ENCODE measurements at regions not wholly inside any gene's neighbourhood (a gene's known extent, or its start where the extent isn't known, plus 50 kb on each side); places are given as distances from the start of the nearest gene placed in this dataset.

DNA sequence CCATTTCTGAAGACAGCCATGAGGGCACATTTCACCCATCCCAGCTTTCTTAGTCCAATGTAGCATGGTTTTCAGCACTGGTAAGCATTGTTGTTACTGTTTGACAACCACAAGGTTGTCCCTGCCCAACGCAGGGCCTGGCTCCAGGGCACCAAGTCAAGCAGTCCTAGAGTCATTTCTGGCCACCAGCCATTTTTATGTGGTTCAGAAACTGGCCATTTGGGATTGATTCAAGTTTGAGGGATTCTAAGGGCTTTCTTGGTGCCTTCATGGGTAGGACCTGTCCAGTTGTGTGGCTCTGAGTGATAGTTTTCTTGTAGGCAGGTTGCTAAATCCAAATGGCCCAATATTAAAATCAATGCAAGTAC, 535.4 kb upstream of the USP24 start:
- WGBS, 2 donors: 80 to 94% methylated on average over 1 of the region's 1 CpG
- Histone ChIP-seq H3K4me3 (no peak overlapping the region), H3K36me3 (ENCODE audit: low read depth, missing control alignments) (no peaks in the 10 kb centered on the region), H3K4me1 (no peaks in the 10 kb centered on the region), H3K27ac (no peak overlapping the region), H3K9me3 (no peaks in the 10 kb centered on the region), H3K27me3 (no peaks in the 10 kb centered on the region)
- TF ChIP-seq POLR2A (IDR thresholded peaks at IDR 0.05): no peak
- TF ChIP-seq, protein P1, sequence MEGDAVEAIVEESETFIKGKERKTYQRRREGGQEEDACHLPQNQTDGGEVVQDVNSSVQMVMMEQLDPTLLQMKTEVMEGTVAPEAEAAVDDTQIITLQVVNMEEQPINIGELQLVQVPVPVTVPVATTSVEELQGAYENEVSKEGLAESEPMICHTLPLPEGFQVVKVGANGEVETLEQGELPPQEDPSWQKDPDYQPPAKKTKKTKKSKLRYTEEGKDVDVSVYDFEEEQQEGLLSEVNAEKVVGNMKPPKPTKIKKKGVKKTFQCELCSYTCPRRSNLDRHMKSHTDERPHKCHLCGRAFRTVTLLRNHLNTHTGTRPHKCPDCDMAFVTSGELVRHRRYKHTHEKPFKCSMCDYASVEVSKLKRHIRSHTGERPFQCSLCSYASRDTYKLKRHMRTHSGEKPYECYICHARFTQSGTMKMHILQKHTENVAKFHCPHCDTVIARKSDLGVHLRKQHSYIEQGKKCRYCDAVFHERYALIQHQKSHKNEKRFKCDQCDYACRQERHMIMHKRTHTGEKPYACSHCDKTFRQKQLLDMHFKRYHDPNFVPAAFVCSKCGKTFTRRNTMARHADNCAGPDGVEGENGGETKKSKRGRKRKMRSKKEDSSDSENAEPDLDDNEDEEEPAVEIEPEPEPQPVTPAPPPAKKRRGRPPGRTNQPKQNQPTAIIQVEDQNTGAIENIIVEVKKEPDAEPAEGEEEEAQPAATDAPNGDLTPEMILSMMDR (IDR thresholded peaks at IDR 0.05): no peak
- intact Hi-C loops (cut with DNase I; ENCODE audit: low total_unique reads): no loop called here
- no peak for DNase-seq

DNA sequence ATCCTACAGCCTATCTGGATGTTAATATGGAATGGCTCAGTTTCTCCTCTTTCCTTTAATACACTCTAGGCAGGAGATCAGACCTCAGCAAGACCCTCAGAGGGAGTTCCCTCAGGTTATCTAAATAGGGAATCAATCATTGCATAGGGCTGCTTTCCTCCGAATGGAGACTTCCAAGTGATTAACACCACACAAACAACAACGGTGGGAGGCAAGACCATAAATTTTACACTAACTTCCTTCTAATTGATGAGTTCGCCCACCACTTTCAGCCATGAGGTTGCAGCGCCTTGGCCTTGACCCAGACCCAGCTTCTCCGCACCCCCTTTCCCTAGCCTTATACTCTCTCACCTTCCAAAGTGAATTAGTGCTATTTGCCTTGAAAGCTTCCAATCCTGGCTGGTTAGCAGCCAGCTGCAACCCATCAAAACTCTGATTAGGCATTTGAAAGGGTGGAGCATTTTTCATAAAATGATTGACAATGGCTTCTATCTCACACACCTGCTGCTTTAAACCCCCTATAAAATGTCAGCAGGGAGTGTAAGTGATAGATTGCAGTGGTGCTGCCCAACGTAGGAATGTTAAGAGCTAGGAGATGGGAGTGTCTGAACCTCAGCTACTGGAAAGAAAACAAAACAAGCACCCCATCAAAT, 534.9 kb upstream of the USP24 start:
- no peak overlapping the region for H3K27ac ChIP-seq
- H3K4me3 ChIP-seq: no peak overlapping the region
- no peak for DNase-seq
- TF ChIP-seq, protein P1 (IDR thresholded peaks at IDR 0.05): no peak
- TF ChIP-seq POLR2A (IDR thresholded peaks at IDR 0.05): no peak
- no peaks in the 10 kb centered on the region for H3K4me1 ChIP-seq
- H3K27me3 ChIP-seq: no peaks in the 10 kb centered on the region
- H3K36me3 ChIP-seq (ENCODE audit: low read depth, missing control alignments): no peaks in the 10 kb centered on the region
- WGBS, 2 donors: 81 to 86% methylated on average over 6 of the region's 6 CpGs
- H3K9me3 ChIP-seq: no peaks in the 10 kb centered on the region
- intact Hi-C loops (cut with DNase I; ENCODE audit: low total_unique reads): no loop called here

DNA sequence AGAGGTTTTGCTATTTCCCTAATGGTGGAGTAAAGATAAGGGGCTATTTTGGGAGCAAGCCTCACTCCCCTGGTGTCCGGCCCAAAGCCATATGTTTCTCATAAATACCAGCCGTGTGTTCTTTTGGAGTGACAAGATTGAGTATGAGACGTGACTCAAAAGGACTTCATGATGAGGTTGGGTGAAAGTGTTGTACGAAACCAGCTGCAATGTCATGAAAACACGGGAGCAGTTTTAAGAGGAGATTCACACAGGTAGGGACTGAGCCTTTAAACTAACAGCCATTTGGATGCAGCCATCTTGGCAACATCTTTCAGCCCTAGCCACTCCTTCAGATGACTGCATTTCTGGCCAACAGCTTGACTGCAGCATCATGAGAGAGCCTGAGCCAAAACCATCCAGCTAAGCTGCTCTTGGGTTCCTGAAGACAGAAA, 532.3 kb upstream of the USP24 start:
- H3K4me1 ChIP-seq: no peaks in the 10 kb centered on the region
- H3K4me3 ChIP-seq: no peak overlapping the region
- H3K27me3 ChIP-seq: no peaks in the 10 kb centered on the region
- H3K9me3 ChIP-seq: no peaks in the 10 kb centered on the region
- no peaks in the 10 kb centered on the region for H3K36me3 ChIP-seq (ENCODE audit: low read depth, missing control alignments)
- no peak for DNase-seq
- TF ChIP-seq, protein P1 (IDR thresholded peaks at IDR 0.05): no peak
- no peak for TF ChIP-seq POLR2A (IDR thresholded peaks at IDR 0.05)
- H3K27ac ChIP-seq: no peak overlapping the region
- intact Hi-C loops (cut with DNase I; ENCODE audit: low total_unique reads): no loop called here
- WGBS, 2 donors: 62 to 72% methylated on average over 5 of the region's 5 CpGs

DNA sequence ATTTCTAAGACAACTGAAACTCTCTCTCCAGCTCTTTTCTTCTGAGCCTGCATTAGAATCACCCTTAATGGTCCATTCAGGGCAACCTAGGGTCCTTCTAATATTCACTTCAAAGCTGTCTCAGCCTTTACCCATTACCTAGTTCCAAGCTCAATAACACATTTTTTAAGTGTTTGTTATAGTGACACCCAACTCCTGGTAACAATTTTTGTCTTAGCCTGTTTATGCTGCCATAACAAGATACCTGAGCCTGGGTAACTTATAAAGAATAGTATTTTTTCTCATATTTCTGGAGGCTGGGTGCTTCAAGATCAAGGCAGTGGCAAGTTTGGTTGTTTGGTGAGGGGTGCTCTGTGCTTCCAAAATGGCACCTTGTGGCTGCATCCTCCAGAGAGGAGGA, 531.5 kb upstream of the USP24 start:
- DNase-seq: no peak
- Histone ChIP-seq H3K4me3 (no peak overlapping the region), H3K9me3 (no peaks in the 10 kb centered on the region), H3K27ac (no peak overlapping the region), H3K4me1 (no peaks in the 10 kb centered on the region), H3K36me3 (ENCODE audit: low read depth, missing control alignments) (no peaks in the 10 kb centered on the region), H3K27me3 (no peaks in the 10 kb centered on the region)
- intact Hi-C loops (cut with DNase I; ENCODE audit: low total_unique reads): no loop called here
- TF ChIP-seq POLR2A (IDR thresholded peaks at IDR 0.05): no peak
- TF ChIP-seq, protein P1 (IDR thresholded peaks at IDR 0.05): no peak

DNA sequence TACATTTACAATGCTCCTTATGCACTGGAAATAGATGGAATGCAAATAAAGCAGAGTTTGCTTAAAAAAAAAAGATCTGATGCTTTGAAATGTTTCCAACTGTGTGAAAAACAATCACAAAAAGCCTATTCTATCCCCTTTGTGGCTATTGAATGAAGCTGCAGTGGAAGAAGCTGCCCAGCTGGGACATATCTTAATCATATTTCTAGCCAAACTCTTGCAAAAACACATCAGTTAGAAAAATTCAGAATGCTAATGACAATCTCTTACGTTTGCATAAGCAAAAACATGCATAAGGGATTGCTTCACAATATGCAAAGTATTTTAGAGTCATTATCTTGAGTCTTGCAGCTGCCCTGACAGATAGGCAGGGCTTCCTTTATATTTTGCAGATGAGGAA, 526.4 kb upstream of the USP24 start:
- 30 to 41% methylated on average over 1 of the region's 1 CpG for WGBS, 2 donors
- intact Hi-C loops (cut with DNase I; ENCODE audit: low total_unique reads): no loop called here
- H3K9me3 ChIP-seq: no peaks in the 10 kb centered on the region
- no peak for DNase-seq
- no peaks in the 10 kb centered on the region for H3K27me3 ChIP-seq
- H3K4me3 ChIP-seq: no peak overlapping the region
- no peak for TF ChIP-seq POLR2A (IDR thresholded peaks at IDR 0.05)
- TF ChIP-seq, protein P1 (IDR thresholded peaks at IDR 0.05): no peak
- no peaks in the 10 kb centered on the region for H3K4me1 ChIP-seq
- H3K27ac ChIP-seq: no peak overlapping the region
- no peaks in the 10 kb centered on the region for H3K36me3 ChIP-seq (ENCODE audit: low read depth, missing control alignments)

All from testis (tissue), 2 donors.